PC-3 (cell line): ENCODE measurements at regions not wholly inside any gene's neighbourhood (a gene's known extent, or its start where the extent isn't known, plus 50 kb on each side); places are given as distances from the start of the nearest gene placed in this dataset.

Experiments used
- EZH2 ChIP-seq: fragments of 300-600 bp; sonication (generic); IDR thresholded peaks from one replicate; pipeline ENCODE4 v1.6.1; 2017; ENCODE audit warnings: antibody characterized with exemption, mild to moderate bottlenecking, low read length; ENCODE audit not compliant: unreplicated experiment
- EZH2phosphoT487 ChIP-seq: fragments of 300-600 bp; sonication (generic); IDR thresholded peaks from 2 replicates; pipeline ENCODE4 v1.6.1; 2018; ENCODE audit warnings: mild to moderate bottlenecking, antibody characterized with exemption, low read length, borderline replicate concordance
- TF ChIP-seq, protein P1 (sequence below): fragments of 300-600 bp; sonication (generic); conservative IDR thresholded peaks from 2 replicates; pipeline ENCODE4 v1.5.1; 2017; ENCODE audit warnings: antibody characterized with exemption, low read depth, mild to moderate bottlenecking, low read length

GRCh38 chr17:33858121-33858520 is 397.0 kb upstream of the CCL2 start:
- TF ChIP-seq, protein P1, sequence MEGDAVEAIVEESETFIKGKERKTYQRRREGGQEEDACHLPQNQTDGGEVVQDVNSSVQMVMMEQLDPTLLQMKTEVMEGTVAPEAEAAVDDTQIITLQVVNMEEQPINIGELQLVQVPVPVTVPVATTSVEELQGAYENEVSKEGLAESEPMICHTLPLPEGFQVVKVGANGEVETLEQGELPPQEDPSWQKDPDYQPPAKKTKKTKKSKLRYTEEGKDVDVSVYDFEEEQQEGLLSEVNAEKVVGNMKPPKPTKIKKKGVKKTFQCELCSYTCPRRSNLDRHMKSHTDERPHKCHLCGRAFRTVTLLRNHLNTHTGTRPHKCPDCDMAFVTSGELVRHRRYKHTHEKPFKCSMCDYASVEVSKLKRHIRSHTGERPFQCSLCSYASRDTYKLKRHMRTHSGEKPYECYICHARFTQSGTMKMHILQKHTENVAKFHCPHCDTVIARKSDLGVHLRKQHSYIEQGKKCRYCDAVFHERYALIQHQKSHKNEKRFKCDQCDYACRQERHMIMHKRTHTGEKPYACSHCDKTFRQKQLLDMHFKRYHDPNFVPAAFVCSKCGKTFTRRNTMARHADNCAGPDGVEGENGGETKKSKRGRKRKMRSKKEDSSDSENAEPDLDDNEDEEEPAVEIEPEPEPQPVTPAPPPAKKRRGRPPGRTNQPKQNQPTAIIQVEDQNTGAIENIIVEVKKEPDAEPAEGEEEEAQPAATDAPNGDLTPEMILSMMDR = no peak
- TF ChIP-seq EZH2 (no peak), EZH2phosphoT487 (no peak)
